ENCODE measurements at regions not wholly inside any gene's neighbourhood (a gene's known extent, or its start where the extent isn't known, plus 50 kb on each side); places are given as distances from the start of the nearest gene placed in this dataset.
"Not testable (repeated sequence)": the region's sequence is repeated elsewhere in the genome, so short reads cannot be mapped to it uniquely, and the experiment has no call there.

DNA sequence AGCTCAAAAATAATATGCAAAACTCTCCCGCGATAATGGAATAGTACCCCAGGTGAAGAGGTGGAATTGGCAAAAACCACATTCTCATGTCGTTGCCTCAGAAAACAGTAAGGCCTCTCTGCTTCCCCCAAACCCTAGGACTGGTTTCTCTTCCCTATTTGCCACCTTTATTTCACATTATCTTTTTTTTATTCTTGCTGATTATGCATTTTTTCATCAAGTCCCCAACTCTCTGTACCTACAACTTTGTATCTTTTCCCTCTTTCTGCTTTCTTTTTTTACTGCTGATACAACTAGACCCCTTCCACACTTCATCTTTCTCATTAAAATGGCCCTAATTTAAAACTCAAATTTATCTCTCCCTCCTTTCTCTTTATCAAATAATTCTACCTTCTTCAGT is 1472.2 kb downstream of the SUCLG1 start:
- H3K4me3 ChIP-seq (ENCODE audit: low read depth, low read length), result no peak overlapping the region
- TF ChIP-seq, protein P1, sequence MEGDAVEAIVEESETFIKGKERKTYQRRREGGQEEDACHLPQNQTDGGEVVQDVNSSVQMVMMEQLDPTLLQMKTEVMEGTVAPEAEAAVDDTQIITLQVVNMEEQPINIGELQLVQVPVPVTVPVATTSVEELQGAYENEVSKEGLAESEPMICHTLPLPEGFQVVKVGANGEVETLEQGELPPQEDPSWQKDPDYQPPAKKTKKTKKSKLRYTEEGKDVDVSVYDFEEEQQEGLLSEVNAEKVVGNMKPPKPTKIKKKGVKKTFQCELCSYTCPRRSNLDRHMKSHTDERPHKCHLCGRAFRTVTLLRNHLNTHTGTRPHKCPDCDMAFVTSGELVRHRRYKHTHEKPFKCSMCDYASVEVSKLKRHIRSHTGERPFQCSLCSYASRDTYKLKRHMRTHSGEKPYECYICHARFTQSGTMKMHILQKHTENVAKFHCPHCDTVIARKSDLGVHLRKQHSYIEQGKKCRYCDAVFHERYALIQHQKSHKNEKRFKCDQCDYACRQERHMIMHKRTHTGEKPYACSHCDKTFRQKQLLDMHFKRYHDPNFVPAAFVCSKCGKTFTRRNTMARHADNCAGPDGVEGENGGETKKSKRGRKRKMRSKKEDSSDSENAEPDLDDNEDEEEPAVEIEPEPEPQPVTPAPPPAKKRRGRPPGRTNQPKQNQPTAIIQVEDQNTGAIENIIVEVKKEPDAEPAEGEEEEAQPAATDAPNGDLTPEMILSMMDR (IDR thresholded peaks at IDR 0.05; ENCODE audit: control insufficient read depth, extremely low read depth, insufficient read depth), result no peak
- DNase-seq (ENCODE audit: low read depth), result no peak

GRCh38 chr2:82985572-82986197 is 1473.4 kb downstream of the SUCLG1 start:
- TF ChIP-seq, protein P1 (IDR thresholded peaks at IDR 0.05; ENCODE audit: control insufficient read depth, extremely low read depth, insufficient read depth), result no peak
- no peak overlapping the region for H3K4me3 ChIP-seq (ENCODE audit: low read depth, low read length)
- DNase-seq (ENCODE audit: low read depth), result no peak

- TF ChIP-seq, protein P1 (IDR thresholded peaks at IDR 0.05; ENCODE audit: control insufficient read depth, extremely low read depth, insufficient read depth), result no peak
- no peak overlapping the region for H3K4me3 ChIP-seq (ENCODE audit: low read depth, low read length)
- DNase-seq (ENCODE audit: low read depth), result no peak
Measured at GRCh38 chr2:82968358-82968757, 1490.7 kb downstream of the SUCLG1 start.

- TF ChIP-seq, protein P1 (IDR thresholded peaks at IDR 0.05; ENCODE audit: control insufficient read depth, extremely low read depth, insufficient read depth), result no peak
- DNase-seq (ENCODE audit: low read depth), result peak; percentile 8
- H3K4me3 ChIP-seq (ENCODE audit: low read depth, low read length), result no peak overlapping the region
Measured at GRCh38 chr2:82964341-82964740, 1494.7 kb downstream of the SUCLG1 start.

DNA sequence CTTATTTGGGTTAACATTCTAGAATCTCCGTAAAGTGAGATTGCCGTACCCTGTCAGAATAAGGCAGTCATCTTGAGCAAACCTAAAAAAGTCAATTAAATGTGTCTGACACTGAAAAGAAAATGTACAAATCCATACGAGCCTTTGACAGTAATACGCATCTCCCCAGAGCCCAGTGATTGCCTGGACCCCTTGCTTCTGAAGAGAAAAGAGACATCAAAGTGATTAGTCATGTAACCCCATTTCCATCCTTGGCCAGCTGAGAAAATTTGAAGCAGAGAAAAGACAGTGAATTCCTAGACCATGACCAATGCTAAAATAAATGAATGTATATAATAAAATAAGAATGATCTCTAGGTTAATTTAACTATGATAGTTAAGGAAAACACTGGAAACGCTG is 1499.4 kb downstream of the SUCLG1 start:
- DNase-seq (ENCODE audit: low read depth), result no peak
- no peak overlapping the region for H3K4me3 ChIP-seq (ENCODE audit: low read depth, low read length)
- TF ChIP-seq, protein P1 (IDR thresholded peaks at IDR 0.05; ENCODE audit: control insufficient read depth, extremely low read depth, insufficient read depth), result no peak

- no peak for DNase-seq (ENCODE audit: low read depth)
- TF ChIP-seq, protein P1 (IDR thresholded peaks at IDR 0.05; ENCODE audit: control insufficient read depth, extremely low read depth, insufficient read depth), result no peak
- H3K4me3 ChIP-seq (ENCODE audit: low read depth, low read length), result no peak overlapping the region
Measured at GRCh38 chr2:82954868-82955267, 1504.2 kb downstream of the SUCLG1 start.

GRCh38 chr2:82939211-82939610 is 1519.9 kb downstream of the SUCLG1 start:
- no peak overlapping the region for H3K4me3 ChIP-seq (ENCODE audit: low read depth, low read length)
- DNase-seq (ENCODE audit: low read depth), result no peak
- TF ChIP-seq, protein P1 (IDR thresholded peaks at IDR 0.05; ENCODE audit: control insufficient read depth, extremely low read depth, insufficient read depth), result no peak

GRCh38 chr2:82938321-82938845 is 1520.7 kb downstream of the SUCLG1 start:
- not testable (repeated sequence) for H3K4me3 ChIP-seq (ENCODE audit: low read depth, low read length); DNase-seq (ENCODE audit: low read depth)
